Middle frontal gyrus (tissue), 1 donor: ENCODE measurements at regions not wholly inside any gene's neighbourhood (a gene's known extent, or its start where the extent isn't known, plus 50 kb on each side); places are given as distances from the start of the nearest gene placed in this dataset.

Experiments
- DNase-seq: peaks from one replicate; pipeline ENCODE4 v3.0.0-alpha.2; 2015; ENCODE audit warnings: low spot score; ENCODE audit errors: extremely low spot score

DNA sequence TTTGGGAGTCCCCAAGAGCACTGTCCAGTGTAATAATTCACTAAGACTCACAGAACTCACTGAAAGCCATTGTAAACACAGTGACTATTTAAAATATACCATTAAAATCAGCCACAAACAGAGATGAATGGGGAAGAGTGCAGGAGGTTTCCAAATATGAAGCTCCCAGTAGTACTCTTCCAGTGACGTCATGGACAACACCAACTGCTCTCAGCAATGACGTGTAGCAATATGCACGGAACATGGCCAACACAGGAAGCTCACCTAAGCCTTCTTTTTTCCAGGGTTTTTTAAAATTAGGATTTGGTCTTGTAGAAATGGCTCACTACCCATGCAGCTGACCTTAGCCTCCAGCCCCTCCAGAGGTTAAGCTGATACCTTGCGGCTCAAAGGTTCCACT, 1224.1 kb upstream of the CADM2 start:
- no peak for DNase-seq

DNA sequence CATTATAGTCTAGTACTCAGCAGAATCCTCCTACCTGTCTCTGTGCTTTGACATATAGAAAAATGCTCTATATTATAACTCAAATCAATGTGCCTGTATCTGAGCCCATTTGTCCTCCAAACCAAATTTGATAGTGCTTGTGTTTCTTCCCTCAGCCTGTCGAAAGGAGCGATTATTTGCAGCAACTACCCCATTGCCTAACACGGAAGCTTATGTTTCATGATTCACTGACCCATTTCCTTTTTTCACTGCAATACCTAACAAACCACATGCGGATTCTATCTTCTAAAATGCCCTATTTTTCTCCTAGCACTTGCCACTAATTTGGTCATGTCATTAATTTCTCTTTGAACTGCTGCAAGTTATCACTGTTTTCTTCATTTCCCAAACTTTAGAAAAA, 1220.6 kb upstream of the CADM2 start:
- DNase-seq = no peak

DNA sequence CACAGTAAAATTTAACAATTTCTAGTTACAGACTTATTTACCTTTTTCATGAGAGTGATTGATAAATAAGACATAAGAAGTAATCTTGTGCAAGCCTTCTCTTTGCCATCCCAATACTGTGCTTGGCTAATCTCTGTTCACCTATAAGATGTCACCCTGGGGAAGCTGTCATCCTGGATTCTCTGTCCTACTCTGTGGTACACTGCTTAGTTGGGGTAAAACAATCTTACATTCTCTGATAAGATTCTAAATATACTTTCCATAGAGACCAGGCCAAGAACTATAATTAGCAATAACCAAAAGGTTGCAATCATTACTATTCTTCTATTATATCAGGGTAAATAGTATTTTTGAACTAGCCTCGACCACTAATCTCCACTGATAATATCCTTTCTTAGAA, 1218.3 kb upstream of the CADM2 start:
- DNase-seq = no peak

DNA sequence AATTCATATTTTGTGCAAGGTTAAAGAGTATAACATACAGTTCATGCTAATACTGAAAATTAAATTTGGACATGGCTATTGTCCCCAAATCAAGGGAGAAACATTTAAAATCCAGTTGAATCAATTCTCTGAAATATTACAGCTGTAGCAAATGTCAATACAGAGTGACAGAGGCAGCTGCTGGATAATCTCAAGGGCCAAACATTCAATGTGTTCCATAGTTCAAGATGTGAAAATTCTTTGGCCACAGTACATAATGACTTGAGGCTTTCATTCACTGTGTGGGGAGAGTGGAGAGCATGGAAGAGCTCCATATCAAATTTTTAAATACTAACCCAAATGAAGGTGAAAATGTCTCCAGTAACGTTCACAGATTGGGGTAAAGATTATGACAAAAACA, 1192.8 kb upstream of the CADM2 start:
- DNase-seq = no peak

DNA sequence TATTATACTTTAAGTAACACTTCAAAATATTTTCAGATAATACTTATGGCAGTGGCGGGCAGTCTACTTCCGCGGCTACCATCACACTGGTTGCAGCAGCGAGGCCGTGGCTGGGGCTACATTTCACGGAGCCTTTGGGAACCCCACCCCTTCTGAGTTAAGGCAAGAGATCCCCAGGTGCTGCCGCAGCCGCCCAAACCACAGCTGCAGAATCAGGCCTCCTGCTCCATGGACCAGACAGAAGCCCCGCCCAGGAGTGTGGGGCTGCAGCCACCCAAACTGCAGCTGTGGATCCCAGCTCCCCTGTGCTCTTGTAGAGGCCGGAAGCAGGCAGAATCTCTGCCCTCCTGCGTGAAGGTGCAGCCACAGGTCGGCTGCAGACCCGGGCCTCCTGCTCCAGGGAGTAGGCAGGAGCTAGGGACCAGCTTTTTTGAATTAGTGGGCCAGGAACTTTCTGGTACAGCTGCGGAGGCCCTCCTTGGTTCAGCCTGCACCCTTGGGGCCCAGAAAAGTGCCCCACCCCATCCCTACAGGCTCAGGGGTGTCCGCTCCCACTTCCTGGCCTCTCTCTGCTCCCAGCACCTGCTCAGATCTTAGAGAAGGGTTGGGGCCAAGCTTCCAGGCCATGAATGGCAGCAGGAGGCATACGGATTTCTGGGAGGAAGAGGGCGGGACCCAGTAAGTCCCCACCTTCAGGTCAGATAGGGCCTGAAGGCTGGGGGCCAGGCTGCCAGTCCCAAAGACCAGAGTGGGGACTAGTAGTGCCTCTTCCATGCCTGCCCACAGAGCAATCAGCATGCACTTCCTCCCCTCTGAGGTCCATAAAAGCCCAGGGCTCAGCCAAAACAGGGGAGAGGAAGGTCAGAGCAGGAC, 1188.8 kb upstream of the CADM2 start:
- no peak for DNase-seq

DNA sequence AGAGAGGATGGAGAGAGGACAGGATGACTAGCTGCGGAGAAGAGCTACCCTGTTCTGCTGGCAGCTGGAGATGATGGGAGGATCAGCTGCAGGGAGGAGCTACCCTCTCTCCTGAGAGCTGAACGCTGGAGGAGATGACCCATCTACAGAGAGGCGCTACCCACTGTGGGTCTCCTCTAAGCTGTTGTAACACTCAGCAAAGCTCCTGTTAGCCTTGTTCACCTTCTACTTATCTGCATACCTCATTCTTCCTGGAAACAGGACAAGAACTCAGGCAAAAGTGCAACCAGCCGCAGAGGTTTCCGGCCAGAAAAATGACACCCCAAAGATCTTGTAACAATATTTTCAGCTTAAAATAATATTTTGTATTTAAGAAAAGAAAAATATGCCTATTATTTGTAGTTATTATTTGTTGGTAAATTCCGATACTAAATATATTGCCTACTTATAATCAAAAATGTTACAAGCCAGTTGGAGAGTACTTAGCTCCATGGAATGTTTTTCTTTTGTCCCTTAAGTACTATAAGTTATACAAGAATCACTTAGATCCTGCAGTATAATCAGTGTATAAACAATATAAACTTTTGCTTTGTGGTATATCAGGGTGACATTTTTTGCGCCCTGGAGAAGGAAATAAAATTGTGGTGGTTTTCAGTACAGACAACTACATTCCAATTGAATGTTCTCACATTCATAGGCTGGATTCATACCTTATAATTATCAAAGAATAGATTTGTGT, 1188.0 kb upstream of the CADM2 start:
- no peak for DNase-seq

DNA sequence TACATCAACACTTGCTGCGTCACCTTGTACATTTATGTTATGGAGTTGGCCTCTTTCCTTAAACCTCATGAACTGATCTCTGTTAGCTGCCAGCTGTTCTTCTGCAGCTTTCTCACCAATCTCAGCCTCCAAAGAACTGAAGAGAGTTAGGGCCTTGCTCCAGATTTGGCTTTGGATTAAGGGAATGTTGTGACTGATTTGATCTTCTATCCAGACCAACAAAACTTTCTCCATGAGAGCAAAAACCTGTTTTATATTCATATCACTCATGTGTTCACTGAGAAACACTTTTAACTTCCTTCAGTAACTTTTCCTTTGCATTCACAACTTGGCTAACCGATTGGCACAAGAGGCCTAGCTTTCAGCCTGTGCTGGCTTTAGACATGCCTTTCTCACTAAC, 1156.0 kb upstream of the CADM2 start:
- no peak for DNase-seq

DNA sequence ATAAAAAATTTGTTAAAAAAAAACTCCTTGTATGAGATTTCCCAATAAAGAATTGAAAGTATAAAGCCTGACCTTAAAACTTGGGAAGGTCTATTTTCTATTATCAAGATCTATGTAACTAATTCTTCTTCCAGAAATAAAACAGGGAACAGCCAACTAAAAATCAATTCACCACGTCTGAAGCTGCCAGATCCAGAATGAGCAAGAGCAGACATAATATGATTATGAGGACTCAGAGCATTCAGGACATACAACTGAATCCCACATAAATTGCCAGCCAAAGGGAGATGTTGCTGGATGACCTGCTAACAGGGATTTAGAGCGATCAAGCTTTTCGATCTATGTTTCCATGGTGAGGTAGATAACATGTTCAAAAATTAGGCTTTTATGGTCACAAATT, 1151.3 kb upstream of the CADM2 start:
- no peak for DNase-seq

DNA sequence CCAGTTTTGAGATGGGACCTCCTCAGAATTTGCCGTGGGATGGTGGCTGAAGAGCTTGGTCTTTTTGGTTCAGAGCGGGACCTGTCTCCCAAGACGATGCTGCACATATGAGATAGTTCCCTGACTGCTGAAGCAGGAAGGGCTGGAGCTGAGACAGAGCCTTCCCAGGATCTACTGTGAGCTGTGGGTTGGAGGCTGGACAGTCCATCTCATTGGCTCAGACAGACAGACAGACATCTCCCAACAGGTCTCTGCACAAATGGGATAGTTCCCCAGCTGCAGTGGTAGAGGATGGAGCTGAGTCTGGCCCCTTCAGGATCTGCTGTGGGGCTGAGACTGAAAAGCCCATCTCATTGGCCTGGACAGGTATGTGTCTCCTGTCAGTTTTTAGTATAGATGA, 1145.6 kb upstream of the CADM2 start:
- DNase-seq = no peak

DNA sequence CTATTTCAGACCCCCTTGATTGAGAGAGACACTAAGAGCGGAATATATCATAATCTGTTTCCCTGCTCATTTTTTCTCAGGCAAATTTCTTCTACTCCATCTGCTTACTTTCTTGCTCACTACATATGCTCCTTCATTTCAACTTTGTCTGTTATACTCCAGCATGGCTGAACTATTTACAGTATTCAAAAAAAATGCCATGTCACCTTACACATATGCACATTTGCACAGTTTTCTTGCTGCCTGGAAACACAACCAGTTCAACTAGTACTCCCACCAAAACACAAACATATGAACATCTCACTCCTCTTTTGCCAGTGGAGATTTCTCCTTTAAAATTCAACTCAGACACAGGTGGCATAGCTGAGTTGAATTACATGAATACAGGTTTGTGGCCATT, 1142.1 kb upstream of the CADM2 start:
- no peak for DNase-seq

DNA sequence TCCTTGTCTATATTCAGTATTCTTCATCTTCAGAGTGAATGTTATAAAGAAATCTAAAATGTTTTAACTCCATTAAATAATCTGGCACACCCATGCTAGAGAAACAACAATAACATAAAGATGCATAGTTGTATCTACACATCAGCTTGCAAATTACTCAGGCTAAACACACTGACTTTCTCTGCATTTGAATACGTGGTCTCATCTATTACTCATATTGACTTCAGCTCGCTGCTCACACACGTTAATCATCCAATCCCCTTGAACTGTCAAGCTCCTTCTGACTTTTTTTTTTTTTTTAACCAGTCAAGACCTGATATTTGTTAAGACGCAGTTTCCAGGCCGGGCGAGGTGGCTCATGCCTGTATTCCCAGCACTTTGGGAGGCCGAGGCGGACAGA, 1137.3 kb upstream of the CADM2 start:
- no peak for DNase-seq

DNA sequence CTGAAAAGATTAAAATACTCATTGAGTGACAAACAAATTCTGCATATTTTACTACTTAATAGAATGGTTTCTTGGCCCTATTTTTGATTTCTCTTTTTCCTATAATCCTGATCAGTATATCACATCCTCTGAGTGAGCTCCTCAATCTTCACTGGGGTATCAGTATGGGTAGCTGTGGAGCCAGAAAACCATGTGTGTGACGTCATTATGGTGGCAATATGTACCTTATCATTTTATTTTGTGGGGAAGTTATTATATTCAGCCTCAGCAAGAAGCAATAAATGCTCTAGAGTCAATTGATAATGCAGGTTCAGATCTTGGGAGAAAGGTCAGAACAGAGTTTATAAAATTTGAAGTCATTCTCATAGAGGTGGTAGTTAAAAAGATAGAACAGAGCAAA, 1135.7 kb upstream of the CADM2 start:
- DNase-seq = no peak

DNA sequence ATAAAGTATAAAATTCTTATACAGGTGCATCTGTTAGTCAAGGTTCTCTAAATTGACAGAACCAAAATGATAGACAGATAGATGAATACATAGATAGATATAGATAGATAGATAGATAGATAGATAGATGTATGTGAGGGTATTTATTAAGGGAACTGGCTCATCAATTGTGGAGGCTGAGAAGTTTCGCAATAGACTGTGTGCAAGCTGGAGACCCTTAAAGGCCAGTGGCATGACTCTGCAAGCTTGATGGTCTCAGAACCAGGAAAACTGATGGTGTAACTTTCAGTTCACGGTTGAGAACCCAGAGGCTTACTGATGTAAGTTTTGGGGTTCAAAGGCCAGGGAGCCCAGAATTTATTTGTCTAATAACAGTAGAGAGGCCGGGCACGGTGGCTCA, 1123.7 kb upstream of the CADM2 start:
- DNase-seq = no peak

DNA sequence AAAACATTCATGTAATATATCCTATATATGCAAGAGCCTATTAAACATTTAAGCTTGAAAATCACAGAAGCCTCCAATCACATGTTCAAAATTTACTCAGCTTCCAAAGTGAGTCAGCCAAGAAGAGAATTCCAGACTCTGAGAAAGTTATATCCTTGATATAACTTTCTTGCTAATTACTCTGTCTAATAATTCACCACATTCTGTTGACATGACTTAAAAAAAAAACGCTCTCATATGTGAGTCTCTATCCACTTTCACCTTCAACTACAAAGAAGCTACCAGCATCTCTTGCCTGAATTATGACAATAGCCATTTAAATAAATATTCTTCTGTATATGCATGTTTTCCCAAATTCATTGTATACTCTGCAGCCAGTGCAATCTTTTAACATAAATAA, 1116.3 kb upstream of the CADM2 start:
- no peak for DNase-seq

DNA sequence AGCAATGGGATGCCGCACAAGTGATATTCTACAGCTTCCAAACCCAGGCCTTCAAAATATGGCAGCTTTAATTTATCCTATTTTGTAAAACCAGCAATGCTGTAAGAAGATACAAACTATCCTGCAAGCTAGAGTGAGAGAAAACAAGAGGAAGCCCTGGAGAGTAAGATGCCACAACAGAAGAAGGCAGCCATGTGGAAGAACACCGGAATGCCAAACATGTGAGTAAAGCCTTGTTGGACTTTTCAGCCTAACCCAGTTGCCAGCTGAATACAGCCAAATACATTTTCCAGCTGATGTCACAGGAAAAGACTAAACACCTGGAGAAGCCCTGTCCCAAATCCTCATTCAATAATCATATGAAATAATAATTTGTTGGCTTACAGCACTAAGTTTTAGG, 1115.1 kb upstream of the CADM2 start:
- no peak for DNase-seq

DNA sequence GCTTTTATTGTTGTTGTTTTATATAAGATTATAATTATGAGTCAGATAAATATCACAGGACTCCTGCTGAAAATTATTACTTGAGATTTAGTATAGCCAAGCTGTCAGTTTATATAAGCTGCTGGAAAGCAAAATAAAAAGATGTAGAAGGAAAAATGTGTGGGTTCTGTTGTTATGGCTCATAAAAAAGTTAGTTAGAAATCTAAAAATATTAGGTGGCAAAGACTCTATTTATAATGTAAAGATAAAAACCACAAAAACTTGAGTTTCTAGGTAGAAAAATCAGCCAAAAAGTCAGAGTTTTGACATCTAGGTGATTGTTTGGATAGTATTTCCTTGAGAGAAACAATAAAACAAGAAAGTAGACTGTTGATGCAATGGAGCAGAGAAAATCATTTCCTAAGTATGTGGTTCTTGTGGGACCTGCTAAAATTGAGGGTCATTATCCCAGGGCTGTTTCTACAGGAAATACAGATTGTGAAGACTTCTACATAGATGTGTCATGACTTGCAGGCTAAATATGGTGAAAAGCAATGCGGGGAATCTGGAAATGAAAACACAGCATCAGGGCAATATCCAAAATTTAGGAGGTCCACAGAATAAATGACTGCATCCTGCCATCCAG, 1109.6 kb upstream of the CADM2 start:
- no peak for DNase-seq

DNA sequence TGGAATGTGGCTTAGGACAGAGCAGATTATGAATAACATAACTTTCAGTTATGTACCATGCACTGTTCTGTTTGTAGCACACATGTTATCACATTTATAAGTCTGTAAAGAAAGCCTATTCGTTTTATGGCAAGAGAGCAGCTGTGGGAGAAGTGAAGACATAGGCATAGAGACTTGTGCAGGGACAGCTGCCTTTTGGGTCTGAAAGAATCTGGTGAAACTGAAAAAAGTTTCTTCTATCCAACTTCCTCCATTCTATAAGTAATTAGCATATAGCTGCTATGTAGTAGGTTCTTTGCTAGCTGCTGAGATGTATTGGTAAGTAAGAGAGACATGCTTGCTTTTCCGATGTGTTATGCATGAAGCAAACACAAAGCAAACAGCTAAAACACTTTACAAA, 1095.4 kb upstream of the CADM2 start:
- DNase-seq = no peak

DNA sequence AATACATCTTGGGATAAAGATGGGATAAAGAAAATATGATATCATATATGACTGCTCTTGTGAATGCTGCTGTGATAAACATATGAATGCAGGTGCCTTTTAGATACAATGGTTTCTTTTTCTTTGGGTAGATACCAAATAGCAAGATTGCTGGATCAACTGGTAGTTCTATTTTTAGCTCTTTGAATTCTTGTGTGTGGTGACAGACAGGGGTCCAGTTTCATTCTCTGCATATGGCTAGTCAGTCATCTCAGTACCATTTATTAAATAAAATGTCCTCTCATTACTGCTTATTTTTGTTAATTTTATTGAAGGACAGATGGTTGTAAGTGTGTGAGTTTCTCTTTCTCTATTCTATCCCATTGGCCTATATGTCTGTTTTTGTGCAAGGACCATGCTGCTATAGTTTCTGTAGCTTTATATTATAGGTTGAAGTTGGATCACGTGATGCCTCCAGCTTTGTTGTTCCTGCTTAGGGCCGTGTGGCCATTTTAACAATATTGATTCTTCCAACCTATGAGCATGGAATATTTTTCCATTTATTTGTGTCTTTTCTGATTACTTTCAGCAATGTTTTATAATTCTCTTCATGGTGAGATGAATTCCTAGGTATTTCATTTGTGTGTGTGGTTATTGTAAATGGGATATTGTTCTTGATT, 1089.8 kb upstream of the CADM2 start:
- no peak for DNase-seq

DNA sequence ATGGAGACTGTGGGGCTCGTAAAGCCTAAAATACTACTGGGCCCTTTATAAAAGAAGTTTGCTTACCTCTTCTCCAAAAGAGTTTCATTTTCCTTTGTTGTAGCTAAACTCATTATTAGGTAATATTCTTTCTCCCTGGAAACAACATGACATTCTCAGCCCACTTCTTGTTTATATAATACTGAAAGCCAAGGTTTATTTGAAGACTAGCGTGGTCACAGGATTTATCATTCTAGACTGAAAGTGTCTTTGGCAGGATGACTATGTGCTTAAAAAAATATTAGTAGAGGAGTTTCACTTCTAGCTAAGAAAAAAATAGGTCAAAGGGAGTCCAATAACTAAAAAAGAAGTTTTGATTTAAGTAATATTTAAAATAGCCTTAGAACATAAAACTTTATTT, 1085.2 kb upstream of the CADM2 start:
- no peak for DNase-seq

DNA sequence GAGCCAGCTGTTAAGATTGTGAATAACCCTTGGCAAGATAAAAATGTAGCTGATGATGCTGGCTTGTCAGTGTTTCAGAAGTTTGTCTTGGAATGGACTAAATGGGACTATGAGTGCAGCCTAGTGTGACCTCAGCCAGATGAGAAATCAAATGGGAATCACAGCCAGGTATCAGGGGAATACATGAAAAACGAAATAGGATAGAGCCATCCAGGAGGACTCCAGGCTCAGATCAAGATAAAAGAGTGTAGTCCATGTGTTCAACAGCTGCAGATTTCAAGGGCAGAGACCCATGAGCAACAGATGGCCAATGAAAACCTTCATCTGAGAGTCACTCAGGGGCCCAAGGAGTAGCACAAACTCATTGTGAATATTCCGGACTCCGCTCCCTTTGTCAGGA, 1080.9 kb upstream of the CADM2 start:
- DNase-seq = no peak

DNA sequence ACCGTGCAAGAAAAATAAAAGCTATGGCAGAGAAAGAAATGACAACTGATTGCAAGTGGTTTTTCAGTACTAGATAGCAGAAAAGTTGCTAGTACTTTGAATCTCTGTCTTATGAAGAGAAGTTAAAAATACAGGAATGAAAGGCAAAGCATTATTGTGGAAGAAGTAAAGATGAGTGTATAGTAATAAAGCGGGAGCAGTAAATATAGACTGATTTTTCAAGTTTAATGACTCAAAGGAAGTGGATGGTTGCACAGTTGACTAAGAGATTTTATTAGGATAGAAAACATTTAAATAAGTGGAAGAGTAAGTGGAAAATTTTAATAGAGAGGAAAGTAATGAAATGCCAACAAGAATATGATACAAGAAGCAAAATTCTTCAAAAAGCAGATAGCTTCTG, 1076.1 kb upstream of the CADM2 start:
- no peak for DNase-seq
